ENCODE measurements at regions not wholly inside any gene's neighbourhood (a gene's known extent, or its start where the extent isn't known, plus 50 kb on each side); places are given as distances from the start of the nearest gene placed in this dataset.

- TF ChIP-seq CTCF (IDR thresholded peaks at IDR 0.05) (no peak), POLR2A (IDR thresholded peaks at IDR 0.05) (no peak)
These were observed 146.5 kb upstream of the PRSS1 start for GRCh38 chr7:142602756-142603155.
